ENCODE measurements at regions not wholly inside any gene's neighbourhood (a gene's known extent, or its start where the extent isn't known, plus 50 kb on each side); places are given as distances from the start of the nearest gene placed in this dataset.

- no peak overlapping the region for H3K27ac Mint-ChIP-seq
- no peak for ATAC-seq
- intact Hi-C loops (cut with micrococcal nuclease): no loop called here
- no peaks in the 10 kb centered on the region for H3K36me3 Mint-ChIP-seq
- no peak overlapping the region for H3K4me3 ChIP-seq (ENCODE audit: low read length)
- H3K27me3 Mint-ChIP-seq (ENCODE audit: low read depth in 2 of 2): peaks cover 29 to 40% of the 10 kb centered on the region in 2 donors
- no peaks in the 10 kb centered on the region for H3K27me3 ChIP-seq (ENCODE audit: control insufficient read depth, insufficient read depth, low read length)
- no peak overlapping the region for H3K27ac ChIP-seq (ENCODE audit: low read length)
- no peaks in the 10 kb centered on the region for H3K36me3 ChIP-seq (ENCODE audit: control insufficient read depth, insufficient read depth, low read length)
- no peak for DNase-seq
- peaks cover 0 to 3% of the 10 kb centered on the region in 2 donors for H3K9me3 Mint-ChIP-seq
- WGBS (ENCODE audit: insufficient coverage): 89% methylated on average over 12 of the region's 12 CpGs
- H3K9me3 ChIP-seq (ENCODE audit: control insufficient read depth, insufficient read depth, low read length): no peaks in the 10 kb centered on the region
- H3K4me1 ChIP-seq (ENCODE audit: control insufficient read depth, insufficient read depth, low read length): no peaks in the 10 kb centered on the region
- H3K4me3 Mint-ChIP-seq: no peak overlapping the region
- H3K4me1 Mint-ChIP-seq: no peaks in the 10 kb centered on the region
- no peak for TF ChIP-seq CTCF (IDR thresholded peaks at IDR 0.05)
Measured at GRCh38 chr2:119049968-119050704, 108.1 kb downstream of the MARCO start.

All from natural killer cell (primary cell).